Testis (tissue), 2 donors: ENCODE measurements at regions not wholly inside any gene's neighbourhood (a gene's known extent, or its start where the extent isn't known, plus 50 kb on each side); places are given as distances from the start of the nearest gene placed in this dataset.

Source experiments
- CTCF ChIP-seq, 3 experiments: fragments of 450-650 bp in 2 of 3; fragments of 200-600 bp in 1 of 3; sonication (generic) in 1 of 3; IDR thresholded peaks; one replicate each; pipeline ENCODE4 v1.5.1; 2016 to 2019; ENCODE audit warnings: antibody characterized with exemption in 3 of 3, mild to moderate bottlenecking in 2 of 3, moderate library complexity in 1 of 3
- POLR2A ChIP-seq: fragments of 450-650 bp; IDR thresholded peaks from one replicate; pipeline ENCODE4 v1.6.1; 2017; ENCODE audit warnings: antibody characterized with exemption, mild to moderate bottlenecking, moderate library complexity

- TF ChIP-seq CTCF (IDR thresholded peaks at IDR 0.05) (no peak), POLR2A (no peak)
These were observed 161.5 kb upstream of the VASH1 start for GRCh38 chr14:76599559-76600287.
